ENCODE measurements at regions not wholly inside any gene's neighbourhood (a gene's known extent, or its start where the extent isn't known, plus 50 kb on each side); places are given as distances from the start of the nearest gene placed in this dataset.
"Not testable (repeated sequence)": the region's sequence is repeated elsewhere in the genome, so short reads cannot be mapped to it uniquely, and the experiment has no call there.

GRCh38 chr5:3153226-3153858 lies 401.9 kb upstream of the IRX2 start:
- no peak for DNase-seq (ENCODE audit: low read depth, low spot score)

DNA sequence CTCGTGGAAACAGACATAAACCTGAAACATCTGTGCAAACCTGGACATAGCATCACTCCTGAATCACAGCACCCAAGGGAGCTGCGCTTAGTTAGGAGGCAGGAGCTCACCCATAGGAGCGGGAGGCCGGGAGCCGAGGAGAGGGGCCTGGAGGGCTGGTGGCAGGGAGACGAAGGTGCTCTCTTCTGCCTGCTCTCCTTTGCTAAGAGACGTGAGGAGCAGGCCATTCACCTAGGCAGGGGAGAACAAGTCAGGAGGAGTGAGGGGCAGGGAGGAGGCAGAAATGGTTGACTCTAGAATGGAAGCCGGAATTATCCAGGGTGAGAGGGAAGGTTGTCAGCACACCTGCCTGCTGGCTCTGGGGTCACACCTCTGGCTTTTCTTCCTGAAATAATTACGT lies 398.4 kb upstream of the IRX2 start:
- no peak for DNase-seq (ENCODE audit: low read depth, low spot score)

DNA sequence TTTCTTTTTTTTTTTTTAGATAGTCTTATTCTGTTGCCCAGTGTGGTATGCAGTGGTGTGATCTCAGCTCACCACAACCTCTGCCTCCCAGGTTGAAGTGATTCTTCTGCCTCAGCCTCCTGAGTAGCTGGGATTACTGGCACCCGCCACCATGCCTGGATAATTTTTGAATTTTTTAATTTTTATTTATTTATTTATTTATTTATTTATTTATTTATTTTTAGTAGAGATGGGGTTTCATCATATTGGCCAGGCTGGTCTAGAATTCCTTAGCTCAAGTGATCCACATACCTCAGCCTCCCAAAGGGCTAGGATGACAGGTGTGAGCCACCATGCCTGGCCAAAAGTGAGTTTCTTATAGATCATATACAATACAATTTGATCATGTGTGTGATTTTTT lies 395.9 kb upstream of the IRX2 start:
- DNase-seq (ENCODE audit: low read depth, low spot score): not testable (repeated sequence)

DNA sequence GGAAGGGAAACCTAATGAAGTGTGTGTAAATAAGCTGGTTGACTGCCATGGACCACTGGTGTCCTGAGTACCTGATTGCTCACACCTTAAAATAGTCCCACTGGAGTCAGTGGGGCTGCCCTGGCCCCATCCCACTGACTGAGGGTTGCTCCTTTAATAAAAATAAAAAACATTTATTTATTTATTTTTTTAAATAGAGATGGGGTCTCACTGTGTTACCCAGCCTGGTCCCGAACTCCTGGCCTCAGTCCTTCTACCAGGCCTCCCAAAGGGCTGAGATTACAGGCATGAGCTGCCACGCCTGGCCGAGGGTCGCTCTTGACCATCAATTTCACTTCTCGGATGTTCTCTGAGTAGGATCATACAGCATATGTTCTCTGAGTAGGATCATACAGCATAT lies 394.2 kb upstream of the IRX2 start:
- no peak for DNase-seq (ENCODE audit: low read depth, low spot score)

- no peak for DNase-seq (ENCODE audit: low read depth, low spot score)
Measured at GRCh38 chr5:3143382-3143781, 391.9 kb upstream of the IRX2 start.

- DNase-seq (ENCODE audit: low read depth, low spot score): no peak
Measured at GRCh38 chr5:3142261-3143027, 391.0 kb upstream of the IRX2 start.

GRCh38 chr5:3140117-3140516 lies 388.6 kb upstream of the IRX2 start:
- no peak for DNase-seq (ENCODE audit: low read depth, low spot score)

- peak; percentile 55 for DNase-seq (ENCODE audit: low read depth, low spot score)
Measured at GRCh38 chr5:3139499-3139931, 388.0 kb upstream of the IRX2 start.

DNA sequence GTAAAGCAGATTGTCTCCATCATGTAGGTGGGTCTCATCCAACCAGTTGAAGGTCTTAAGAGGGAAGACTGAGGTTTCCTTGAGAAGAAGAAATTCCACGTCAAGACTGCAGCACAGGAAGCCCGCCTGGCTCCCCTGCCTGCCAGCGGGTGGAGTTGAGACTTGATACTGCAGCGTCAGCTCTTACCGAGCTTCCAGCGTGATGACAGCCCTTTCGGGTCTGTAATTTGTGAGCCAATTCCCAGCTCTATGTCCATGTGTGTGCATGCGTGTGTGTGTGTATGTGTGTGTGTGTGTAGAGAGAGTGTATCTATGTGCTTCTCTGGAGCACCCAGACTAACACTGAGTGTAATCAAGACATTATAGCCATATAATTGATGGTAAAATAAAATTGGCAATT lies 379.7 kb upstream of the IRX2 start:
- DNase-seq (ENCODE audit: low read depth, low spot score): no peak

- DNase-seq (ENCODE audit: low read depth, low spot score): no peak
Measured at GRCh38 chr5:3129252-3129651, 377.8 kb upstream of the IRX2 start.

DNA sequence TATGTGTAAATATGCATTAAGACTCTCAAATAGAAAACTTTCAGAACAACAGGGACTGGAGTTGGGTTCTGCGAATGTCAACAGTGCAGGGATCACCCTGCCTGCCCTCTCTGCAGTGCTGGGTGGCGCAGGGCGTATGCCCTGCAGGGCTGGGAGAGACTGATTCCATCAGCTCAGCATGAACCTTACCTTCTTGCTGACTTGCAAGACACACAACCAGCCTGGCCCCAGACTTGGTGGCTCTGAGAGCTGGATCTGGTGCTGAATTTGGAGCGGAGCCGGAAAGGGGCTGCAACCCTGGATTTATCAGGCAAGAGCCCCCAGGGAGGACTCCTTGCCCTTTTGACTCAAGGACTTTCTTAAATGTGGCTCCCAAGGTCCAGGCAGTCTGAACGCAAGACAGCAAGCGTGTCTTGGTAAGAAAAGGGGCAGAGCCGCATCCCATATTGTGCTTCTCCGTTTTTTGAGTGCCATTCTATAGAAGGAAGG lies 376.0 kb upstream of the IRX2 start:
- DNase-seq (ENCODE audit: low read depth, low spot score): no peak

- DNase-seq (ENCODE audit: low read depth, low spot score): no peak
Measured at GRCh38 chr5:3126639-3127038, 375.2 kb upstream of the IRX2 start.

DNA sequence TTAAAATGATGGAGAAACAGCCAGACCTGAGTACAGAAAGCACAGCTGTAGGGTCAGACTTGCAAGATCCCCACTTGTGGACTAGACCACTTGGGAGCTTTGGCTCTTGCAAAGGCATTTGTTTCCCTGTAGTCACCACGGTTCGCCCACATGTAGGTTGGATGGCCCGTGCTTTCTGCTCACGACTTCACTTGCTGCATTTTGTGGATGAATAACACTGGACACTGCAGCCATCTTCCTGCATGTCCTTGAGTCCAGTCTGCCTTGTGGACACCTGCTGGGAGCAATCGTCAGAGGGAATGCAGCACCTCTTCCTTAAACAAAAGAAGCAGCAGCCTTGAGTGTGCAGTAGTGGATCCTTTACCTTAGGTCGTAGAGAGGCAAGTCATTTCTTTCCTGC lies 372.9 kb upstream of the IRX2 start:
- DNase-seq (ENCODE audit: low read depth, low spot score): no peak

DNA sequence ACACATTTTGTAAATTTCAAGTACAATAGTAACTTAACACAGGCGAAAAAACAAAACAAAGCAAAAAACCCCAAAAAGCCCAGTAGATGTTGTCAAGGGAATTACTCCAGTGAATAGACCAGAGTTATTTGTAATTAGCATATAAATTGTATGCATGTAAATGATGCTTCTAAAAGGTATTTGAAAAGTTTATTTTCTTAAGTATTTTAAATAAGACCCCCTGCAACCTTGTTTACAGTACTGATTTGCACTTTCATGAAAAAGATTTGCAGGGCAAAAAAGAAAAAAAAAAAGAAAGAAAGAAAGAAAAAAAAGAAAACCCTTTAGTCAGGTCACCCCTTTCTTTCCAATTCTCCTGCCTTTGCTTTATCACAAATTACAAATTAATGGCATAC lies 372.3 kb upstream of the IRX2 start:
- DNase-seq (ENCODE audit: low read depth, low spot score): no peak

DNA sequence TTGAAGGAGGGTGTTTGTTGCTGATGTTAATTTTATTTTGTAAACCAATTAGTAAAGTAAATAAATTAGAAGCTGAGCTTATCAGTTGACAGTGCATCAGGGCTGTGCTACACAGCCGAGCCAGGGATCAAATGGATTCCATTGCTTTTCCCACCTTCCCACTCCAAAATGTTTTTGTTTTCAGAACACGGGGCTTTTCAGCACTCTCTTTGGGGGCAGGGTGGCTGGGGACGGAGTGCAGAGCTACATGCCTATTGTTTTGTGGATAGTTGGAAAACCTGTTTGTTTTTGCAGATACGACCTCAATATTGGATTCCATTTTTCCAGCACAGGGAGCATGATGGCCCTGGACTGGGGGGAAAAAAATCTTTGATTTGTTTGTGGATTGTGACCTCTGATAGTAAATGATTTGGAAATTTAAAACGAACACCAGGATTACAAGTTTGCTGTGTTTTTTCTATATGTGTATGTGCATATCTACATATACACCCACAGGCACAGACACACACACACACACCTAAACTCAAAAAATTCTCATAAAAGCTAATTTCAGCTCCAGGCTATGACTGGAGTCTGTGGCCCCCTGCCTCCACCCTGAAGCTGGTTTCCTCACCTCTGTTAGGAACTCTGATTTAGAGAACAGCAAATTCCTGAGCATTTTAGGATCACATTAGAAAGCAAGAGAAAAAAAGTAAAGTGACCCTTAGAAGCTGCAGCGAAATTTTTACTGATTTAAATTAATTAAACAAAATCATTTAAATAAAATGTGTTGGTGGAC lies 371.7 kb upstream of the IRX2 start:
- peak; percentile 65 for DNase-seq (ENCODE audit: low read depth, low spot score)

- no peak for DNase-seq (ENCODE audit: low read depth, low spot score)
Measured at GRCh38 chr5:3122216-3122615, 370.7 kb upstream of the IRX2 start.

DNA sequence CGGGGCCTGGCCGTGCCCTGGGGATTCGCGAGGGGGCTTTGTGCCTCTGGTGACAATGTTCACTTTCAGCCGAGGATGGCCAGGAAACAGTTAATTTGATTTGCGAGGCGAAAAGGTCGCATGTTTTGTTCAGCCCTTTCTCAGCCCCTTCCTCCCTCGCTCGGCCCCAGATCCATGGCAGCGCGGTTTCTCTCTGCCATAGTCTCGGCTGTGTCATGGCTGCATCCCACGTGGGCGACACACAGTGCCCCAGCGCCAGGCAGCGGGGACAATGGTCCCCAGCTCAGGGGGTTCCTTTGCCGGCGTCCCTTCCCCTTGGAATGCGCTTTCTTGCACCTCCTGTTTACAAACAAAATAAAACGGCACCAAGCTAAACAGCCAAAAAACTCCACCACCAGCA lies 370.3 kb upstream of the IRX2 start:
- DNase-seq (ENCODE audit: low read depth, low spot score): no peak

DNA sequence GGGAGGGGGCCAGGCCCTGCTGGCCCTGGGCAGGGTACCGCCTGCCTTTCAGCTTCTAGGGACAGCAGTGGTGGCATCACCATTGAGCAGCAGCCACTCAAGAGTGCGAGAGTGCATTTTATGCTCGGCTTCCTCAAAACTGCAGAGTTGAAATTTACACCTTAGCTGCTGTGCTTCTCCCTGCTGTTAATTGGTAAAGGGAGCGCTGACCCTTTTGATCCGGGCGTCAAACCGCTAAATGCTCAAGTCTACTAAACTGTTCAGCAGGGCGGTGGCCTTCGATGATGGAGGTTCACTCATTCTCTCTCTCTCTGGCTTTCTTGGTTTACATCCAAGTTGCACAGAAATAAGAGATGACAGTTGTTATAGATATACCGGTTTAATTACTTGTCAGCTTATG lies 368.6 kb upstream of the IRX2 start:
- no peak for DNase-seq (ENCODE audit: low read depth, low spot score)

DNA sequence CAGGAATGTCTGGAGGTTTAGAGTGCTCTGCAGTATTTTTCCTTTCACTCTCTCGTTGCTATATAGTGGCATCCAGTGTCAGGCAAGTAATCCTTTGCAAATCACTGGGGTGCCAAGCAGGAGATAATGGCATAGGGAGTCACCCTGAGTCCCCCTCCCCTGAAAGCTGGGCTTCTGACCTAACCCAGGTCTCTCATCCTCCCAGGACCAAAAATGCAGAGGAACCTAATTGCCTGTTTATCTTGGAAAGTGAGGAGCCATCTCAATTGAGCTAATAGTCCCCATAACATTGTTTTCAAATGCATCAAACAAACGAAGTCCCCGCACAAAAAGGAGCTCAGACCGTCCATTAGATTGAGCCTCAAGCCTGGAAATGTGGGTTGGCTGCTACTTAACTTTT lies 368.0 kb upstream of the IRX2 start:
- no peak for DNase-seq (ENCODE audit: low read depth, low spot score)

GRCh38 chr5:3118340-3118739 lies 366.9 kb upstream of the IRX2 start:
- peak; percentile 83 for DNase-seq (ENCODE audit: low read depth, low spot score)

DNA sequence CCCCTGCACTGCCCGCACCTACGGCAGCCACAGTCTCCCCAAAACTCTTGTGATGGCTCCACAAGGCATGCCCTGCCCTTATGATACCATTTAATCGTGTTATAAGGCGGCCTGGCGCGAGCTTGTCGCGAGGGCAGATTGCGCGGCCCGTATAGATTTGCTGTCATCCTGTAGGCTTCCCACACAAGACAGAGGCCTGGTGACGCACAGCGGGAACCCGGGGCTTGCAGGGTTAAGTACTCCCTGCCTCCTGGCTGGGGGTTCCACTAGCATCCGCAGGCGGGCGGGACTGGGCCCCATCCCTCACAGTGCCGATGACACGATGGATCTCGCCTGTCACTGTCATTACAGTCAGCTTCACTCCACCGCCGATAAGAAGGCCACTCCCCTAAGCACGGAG lies 364.9 kb upstream of the IRX2 start:
- no peak for DNase-seq (ENCODE audit: low read depth, low spot score)

- no peak for DNase-seq (ENCODE audit: low read depth, low spot score)
Measured at GRCh38 chr5:3114467-3114866, 363.0 kb upstream of the IRX2 start.

GRCh38 chr5:3110371-3110770 lies 358.9 kb upstream of the IRX2 start:
- no peak for DNase-seq (ENCODE audit: low read depth, low spot score)

All from ELF-1 (cell line).